ENCODE measurements at regions not wholly inside any gene's neighbourhood (a gene's known extent, or its start where the extent isn't known, plus 50 kb on each side); places are given as distances from the start of the nearest gene placed in this dataset.

DNA sequence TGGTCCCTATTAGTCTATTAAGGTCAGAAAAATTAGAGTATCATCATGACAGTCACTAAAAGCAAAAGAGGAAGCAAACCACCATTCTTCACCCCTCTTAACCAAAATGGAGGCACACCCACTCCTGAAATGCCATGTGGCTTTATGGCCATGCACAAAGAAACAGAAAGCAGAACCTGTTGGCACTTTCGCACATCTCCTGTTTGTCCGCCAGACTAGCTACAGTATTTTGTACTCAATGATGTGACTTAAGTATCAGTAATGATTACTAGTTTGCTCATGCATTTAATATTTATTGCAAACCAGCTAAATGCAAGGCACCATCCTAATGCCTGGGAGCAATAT is 70.2 kb upstream of the GNAO1 start:
- TF ChIP-seq, protein P1, sequence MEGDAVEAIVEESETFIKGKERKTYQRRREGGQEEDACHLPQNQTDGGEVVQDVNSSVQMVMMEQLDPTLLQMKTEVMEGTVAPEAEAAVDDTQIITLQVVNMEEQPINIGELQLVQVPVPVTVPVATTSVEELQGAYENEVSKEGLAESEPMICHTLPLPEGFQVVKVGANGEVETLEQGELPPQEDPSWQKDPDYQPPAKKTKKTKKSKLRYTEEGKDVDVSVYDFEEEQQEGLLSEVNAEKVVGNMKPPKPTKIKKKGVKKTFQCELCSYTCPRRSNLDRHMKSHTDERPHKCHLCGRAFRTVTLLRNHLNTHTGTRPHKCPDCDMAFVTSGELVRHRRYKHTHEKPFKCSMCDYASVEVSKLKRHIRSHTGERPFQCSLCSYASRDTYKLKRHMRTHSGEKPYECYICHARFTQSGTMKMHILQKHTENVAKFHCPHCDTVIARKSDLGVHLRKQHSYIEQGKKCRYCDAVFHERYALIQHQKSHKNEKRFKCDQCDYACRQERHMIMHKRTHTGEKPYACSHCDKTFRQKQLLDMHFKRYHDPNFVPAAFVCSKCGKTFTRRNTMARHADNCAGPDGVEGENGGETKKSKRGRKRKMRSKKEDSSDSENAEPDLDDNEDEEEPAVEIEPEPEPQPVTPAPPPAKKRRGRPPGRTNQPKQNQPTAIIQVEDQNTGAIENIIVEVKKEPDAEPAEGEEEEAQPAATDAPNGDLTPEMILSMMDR (IDR thresholded peaks at IDR 0.05; ENCODE audit: low read depth, low read length, poor library complexity, severe bottlenecking): no peak
- no peak for TF ChIP-seq EZH2phosphoT487 (IDR thresholded peaks at IDR 0.05; ENCODE audit: borderline replicate concordance, low read length)
